ENCODE measurements at regions not wholly inside any gene's neighbourhood (a gene's known extent, or its start where the extent isn't known, plus 50 kb on each side); places are given as distances from the start of the nearest gene placed in this dataset.

GRCh38 chr10:123275136-123275564 lies 120.9 kb downstream of the BUB3 start:
- TF ChIP-seq YY1 (IDR thresholded peaks at IDR 0.05; ENCODE audit: low read depth, low read length) (no peak), CTCF (IDR thresholded peaks at IDR 0.05; ENCODE audit: control extremely low read depth in 1 of 3, insufficient read depth in 1 of 3, low read depth in 1 of 3, low read length in 3 of 3) (no peak), MAX (IDR thresholded peaks at IDR 0.05) (no peak), SP1 (IDR thresholded peaks at IDR 0.05; ENCODE audit: low read depth, low read length) (no peak), RAD21 (IDR thresholded peaks at IDR 0.05 in 1 of 2, conservative IDR thresholded peaks at IDR 0.05 in 1 of 2; ENCODE audit: low read depth in 2 of 2, low read length in 2 of 2) (no peak), TAF1 (IDR thresholded peaks at IDR 0.05; ENCODE audit: low read depth, low read length) (no peak), POLR2A (IDR thresholded peaks at IDR 0.05; ENCODE audit: control extremely low read depth in 1 of 2, low read depth in 2 of 2, low read length in 2 of 2) (no peak)

All from H1 (cell line).